Activated CD4-positive, alpha-beta T cell treated with anti-CD3 and anti-CD28 coated beads, Interleukin-2, amount 50 U/mL, for 48 hours (primary cell): ENCODE measurements at regions not wholly inside any gene's neighbourhood (a gene's known extent, or its start where the extent isn't known, plus 50 kb on each side); places are given as distances from the start of the nearest gene placed in this dataset.

Source experiments
- DNase-seq, 2 experiments: peaks; one replicate each; pipeline ENCODE4 v3.0.0-alpha.2; 2020

DNA sequence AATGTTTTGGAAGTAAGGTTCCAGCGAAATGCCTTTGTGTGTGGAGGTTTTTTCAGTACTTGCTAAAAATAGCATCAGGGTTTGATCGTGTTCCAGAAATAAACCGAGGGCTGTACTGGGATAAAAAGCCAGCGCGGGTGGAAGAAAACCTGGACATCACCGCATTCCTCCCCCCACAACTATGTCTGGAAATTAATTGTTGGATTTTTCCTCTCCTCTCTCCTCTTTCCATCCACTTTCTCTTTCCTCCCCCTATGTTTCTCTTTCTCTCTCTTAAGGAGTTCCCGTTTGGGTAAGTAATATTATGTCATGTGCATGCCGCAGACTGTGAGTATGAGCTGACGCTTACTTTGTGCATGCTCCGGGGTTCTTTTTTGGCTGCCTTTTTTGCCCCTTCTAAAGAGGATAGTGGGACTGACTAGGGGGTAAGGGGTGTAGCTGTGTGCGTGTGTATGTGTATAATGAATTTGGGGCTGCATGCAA is 104.2 kb upstream of the HSD17B12 start:
- no peak for DNase-seq

- peak in 1 of 2 experiments; percentile 42 for DNase-seq
Measured at GRCh38 chr11:43576803-43577521, 103.6 kb upstream of the HSD17B12 start.

GRCh38 chr11:43577566-43578264 is 102.8 kb upstream of the HSD17B12 start:
- DNase-seq, result no peak

- no peak for DNase-seq
Measured at GRCh38 chr11:43578346-43579170, 102.0 kb upstream of the HSD17B12 start.

DNA sequence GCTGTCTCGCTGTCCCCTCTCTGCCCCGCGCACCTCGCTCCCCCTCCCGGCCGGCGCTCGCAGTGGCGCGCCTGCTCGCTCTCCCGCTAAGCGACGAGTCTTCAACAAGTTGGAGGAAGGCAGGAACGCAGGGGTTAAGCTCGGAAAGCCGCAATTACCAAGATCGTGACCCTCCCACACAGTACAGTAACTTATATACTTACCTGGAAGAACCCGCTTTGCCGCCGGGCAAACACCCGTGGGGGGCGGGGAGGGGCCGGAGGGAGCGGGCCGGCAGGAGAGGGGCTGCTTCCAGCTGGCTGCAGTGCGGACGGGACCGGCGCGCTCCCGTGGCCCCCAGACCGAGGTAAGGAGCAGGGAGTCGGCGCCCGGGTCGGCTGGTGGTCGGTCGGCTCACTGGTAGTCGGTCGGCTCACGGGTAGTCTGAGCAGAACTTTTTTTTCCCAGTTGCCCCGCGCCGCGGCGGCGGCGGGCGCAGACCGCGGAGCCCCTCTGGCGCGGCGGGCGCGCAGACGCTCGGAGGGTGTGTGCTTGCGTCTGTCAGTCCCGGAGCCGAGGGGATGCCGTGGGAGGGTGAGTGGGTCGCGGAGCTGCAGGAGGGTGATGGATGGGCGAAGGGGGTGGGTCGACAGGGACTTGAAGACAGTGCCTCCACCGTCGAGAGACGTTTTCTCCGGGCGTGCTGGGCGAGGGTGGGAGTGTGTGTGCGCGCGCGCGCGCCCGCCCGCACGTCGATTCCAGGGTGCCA is 101.2 kb upstream of the HSD17B12 start:
- DNase-seq, result peak; percentile 53 to 65

DNA sequence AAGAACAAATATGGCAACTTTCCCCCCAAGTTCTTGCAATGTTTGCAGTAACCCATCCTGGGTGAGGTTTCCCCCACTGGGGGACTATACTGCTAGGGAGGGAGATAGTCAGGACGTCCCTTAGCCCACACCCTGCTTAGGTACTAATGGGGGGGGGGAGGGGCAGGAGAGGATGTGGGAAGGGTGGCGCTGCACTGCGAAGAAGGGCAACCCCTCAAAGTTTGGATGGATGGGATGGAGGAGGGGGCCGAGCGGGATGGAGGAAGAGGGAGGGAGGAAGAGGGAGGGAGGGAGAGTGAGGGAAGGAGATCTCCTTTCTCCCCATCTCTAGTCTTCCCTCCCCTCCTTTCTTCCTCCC is 100.6 kb upstream of the HSD17B12 start:
- DNase-seq, result no peak

- DNase-seq, result no peak
Measured at GRCh38 chr11:43580735-43581369, 99.7 kb upstream of the HSD17B12 start.

DNA sequence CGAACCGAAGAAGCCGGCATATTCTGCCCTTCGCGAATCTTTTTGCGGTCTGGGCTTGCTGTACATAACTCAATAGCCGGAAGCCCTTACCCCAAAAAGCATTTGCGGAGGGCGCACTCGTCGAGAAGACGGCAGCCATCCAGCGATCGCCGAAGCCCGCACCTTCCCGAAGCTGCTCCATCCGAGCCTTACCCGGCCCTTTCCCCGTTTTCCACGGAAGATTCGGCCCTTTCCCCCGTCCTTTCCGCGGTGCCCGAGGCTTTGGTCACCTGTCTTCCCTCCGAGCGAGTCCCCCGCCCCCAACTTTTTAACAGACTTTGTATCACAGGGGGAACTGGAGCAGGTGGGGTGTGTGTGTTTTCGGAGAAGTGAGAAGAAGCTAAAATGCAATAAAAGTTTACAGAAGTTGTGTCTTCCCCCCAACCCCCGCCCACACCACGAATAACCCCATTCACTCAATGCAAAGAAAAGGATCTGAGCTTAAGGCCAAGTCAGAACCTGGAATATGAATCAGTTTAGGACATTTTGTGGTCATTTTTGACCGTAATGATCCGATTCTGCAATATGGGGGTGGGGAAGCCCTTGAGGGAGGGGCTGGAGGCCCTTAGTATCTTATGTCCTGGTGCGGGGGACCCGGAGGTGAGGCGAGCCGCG is 99.0 kb upstream of the HSD17B12 start:
- no peak for DNase-seq

DNA sequence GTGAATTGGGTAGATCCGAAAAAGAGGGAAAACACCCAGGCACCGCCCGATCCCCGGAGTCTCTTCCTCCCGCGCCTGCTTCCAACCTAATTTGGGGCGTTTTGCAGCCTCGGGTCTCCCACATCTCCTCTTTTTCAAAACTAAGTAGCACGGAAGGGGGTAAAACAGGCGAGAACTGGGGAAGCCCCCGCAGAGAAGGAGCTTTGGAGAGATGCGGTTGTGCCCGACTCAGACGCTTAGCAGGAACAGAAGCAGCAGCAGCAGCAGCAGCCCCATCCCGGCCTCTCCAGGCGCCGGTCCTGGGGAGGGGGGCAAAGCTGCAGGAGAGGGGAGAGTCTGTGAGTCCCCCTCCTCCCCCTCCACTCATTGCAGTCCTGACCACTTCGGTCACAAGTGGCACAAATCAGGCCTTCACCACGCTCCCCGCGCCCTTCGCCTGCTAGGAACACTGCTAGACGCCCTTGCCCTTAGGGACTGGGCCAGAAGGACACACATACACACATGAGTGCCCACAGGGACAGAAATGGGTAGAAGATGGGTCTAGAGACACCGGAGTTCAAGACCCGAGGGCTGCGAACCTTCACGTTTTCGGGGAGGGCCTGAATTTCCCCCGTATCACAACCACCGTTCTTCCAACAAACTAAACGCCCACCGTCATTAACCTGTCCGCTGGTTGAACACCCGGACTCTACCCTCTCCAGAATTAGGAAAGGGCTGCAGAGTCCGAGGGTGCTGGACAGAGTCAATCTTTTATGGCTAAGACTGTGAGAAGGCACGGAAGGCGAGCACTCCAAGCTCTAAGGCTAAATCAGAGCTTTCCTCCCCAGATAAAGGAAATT is 98.3 kb upstream of the HSD17B12 start:
- DNase-seq, result no peak

GRCh38 chr11:43582863-43583462 is 97.6 kb upstream of the HSD17B12 start:
- no peak for DNase-seq

GRCh38 chr11:43583548-43583947 is 97.0 kb upstream of the HSD17B12 start:
- DNase-seq, result no peak

DNA sequence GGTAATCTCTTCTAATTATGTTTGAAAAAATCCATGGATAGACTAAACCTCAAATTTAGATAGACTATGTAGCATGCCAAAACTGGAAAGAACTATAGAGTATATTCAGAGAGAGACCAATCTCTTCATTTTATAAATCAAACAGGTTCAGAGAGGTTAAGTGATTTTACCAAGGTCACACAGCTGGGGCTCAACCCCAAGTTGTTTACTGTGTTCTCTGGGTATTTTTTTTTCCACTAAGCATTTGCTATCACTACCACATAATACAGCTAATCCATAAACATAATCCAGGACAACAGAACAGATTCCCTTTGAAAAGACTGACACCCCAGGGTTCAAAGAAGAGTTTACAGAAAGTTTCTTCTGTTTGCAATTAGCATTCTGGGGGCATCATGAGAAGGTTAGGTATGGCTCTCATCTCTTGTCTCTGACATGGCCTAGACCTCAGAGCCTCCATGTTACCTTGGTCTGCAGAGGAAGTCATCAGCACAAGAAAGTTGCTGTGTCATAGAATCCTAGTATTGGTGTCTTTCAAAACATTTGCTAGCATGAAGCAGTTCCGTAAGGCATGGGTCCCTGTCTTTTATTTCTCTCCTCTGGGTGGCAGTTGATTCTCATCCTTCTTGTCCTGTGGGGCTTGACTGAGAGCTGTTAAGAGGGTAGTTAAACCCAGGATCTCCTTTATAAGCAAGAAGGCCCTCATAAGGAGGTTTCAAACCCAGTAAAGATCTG is 94.5 kb upstream of the HSD17B12 start:
- no peak for DNase-seq

GRCh38 chr11:43589601-43590250 is 90.8 kb upstream of the HSD17B12 start:
- no peak for DNase-seq

DNA sequence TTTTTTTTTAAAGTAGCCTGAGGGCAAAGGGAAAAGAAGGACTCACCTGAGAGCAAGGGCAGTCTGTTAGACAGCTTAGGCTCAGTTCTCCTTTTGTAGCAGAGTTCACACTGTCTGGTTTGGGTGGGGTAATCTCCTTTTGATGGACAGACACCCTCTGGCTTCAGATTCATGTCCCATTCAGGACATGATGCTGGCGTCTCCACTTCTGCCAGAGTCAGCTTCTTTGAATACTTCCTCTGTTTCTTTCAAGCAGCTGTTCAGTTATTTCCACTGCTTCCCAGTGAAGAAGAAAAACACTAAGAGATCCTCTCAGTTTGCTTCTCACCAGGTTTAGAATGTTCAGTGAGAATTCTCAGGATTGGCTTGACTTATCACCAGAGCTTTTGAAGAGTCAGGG is 79.0 kb upstream of the HSD17B12 start:
- DNase-seq, result no peak

- no peak for DNase-seq
Measured at GRCh38 chr11:43602670-43603069, 77.9 kb upstream of the HSD17B12 start.

- no peak for DNase-seq
Measured at GRCh38 chr11:43614214-43614613, 66.3 kb upstream of the HSD17B12 start.

DNA sequence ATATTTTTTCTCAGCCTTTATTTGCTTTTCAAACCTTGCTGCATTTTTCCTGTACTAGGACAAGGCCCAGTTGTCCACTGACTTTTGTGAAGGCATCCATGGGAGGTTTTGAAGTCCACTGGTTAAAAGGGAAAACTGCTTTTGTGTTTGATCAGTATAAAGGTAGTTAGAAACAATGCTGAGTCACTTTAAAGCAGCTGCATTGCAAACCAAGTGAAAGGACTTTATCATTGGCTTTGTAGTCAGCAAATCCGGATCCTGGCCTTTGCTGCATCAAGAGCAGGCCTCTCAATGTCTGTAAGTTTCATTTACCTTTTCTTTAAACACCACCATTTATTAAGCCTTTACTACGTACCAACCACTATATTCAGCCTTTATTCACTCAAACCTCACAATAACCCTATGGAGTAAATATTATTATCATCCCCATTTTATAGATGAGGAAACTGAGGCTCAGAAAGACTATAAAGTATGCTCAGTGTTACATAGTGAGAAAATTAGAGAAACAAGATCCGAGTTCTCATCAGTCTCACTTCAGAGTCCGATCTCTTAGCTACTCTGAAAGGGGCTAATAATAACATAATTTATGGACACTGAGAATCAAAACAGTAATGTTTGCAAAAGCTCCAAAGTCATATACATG is 60.6 kb upstream of the HSD17B12 start:
- DNase-seq, result no peak

DNA sequence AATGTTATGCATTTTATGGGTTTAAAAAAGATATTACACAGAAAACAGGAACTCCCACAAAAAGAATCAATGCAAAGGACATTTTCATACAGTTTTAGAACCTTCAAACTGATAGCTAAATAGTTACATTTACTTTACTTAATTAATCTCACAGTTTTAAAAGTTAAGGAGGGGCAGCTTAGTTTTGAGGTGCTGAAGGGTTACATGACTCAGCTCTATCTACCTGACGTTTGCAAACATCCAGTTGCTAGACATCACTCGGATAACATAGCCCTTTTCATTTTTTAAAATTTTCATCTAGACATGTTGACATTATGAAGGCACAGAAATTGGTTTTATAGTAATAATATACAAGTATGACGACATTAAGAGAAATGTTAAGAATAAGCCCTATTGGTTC is 53.7 kb upstream of the HSD17B12 start:
- no peak for DNase-seq
